Endothelial cell (in vitro differentiated cells): ENCODE measurements at regions not wholly inside any gene's neighbourhood (a gene's known extent, or its start where the extent isn't known, plus 50 kb on each side); places are given as distances from the start of the nearest gene placed in this dataset.

Experiments
- DNase-seq: peaks from one replicate; pipeline ENCODE4 v3.0.0; 2021; ENCODE audit warnings: low spot score
- H3K27ac Mint-ChIP-seq: one replicate; pipeline ENCODE4 v1.8.0; 2021; ENCODE audit warnings: mixed read lengths, inconsistent platforms; ENCODE audit not compliant: unreplicated experiment
- H3K27me3 Mint-ChIP-seq: one replicate; pipeline ENCODE4 v1.8.0; 2021; ENCODE audit warnings: mild to moderate bottlenecking, moderate library complexity, mixed read lengths, inconsistent platforms; ENCODE audit not compliant: unreplicated experiment
- H3K36me3 Mint-ChIP-seq: one replicate; pipeline ENCODE4 v1.8.0; 2021; ENCODE audit warnings: mild to moderate bottlenecking, low read depth, mixed read lengths, inconsistent platforms; ENCODE audit not compliant: unreplicated experiment
- H3K4me1 Mint-ChIP-seq: one replicate; pipeline ENCODE4 v1.8.0; 2021; ENCODE audit warnings: mild to moderate bottlenecking, mixed read lengths, inconsistent platforms; ENCODE audit not compliant: unreplicated experiment
- H3K4me3 Mint-ChIP-seq: one replicate; pipeline ENCODE4 v1.8.0; 2021; ENCODE audit warnings: mild to moderate bottlenecking, mixed read lengths, inconsistent platforms; ENCODE audit not compliant: unreplicated experiment
- H3K9me3 Mint-ChIP-seq: one replicate; pipeline ENCODE4 v1.8.0; 2021; ENCODE audit warnings: mixed read lengths, inconsistent platforms; ENCODE audit not compliant: unreplicated experiment
- TF ChIP-seq, protein P1 (sequence below): fragments of 200-600 bp; sonication (generic); IDR thresholded peaks from one replicate; pipeline ENCODE4 v1.5.0; 2021; ENCODE audit warnings: antibody characterized with exemption; ENCODE audit not compliant: unreplicated experiment

DNA sequence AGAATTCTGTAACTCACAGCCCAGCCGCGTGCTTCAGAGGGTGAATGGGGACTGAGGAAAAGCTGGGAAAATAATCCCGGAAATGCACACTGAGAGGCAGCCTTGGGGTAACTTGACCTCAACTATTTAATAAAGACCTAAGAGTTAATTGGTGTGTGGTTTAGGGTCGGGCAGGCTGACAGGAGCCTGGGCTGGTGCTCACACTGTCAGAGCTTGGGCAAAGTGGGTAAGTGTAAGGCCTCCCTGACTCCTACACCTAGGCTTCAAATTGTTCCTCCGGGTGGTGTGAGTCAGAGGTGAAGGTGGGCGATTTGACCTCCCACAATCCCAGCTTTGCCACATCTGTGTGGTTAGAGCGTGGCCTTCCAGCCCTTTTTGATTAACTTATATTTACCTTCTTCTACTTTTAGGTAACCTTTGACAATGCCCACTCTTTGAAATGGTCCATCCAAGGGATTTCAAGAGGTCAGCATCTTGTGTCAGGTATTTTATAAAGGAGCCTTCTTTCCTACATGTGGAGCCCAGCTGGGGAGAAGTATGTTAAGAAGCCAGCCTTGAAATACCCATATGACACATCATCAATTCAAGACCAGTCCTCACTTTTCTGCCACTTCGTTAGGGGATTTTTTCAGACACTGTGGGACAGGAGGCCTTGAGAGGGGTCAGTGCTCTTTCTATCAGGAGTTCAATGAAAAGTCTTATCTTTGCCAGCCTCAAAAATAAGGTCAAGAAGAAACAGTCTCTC lies 114.2 kb downstream of the NUFIP1 start:
- peaks cover 2% of the 10 kb centered on the region for H3K4me1 Mint-ChIP-seq
- TF ChIP-seq, protein P1, sequence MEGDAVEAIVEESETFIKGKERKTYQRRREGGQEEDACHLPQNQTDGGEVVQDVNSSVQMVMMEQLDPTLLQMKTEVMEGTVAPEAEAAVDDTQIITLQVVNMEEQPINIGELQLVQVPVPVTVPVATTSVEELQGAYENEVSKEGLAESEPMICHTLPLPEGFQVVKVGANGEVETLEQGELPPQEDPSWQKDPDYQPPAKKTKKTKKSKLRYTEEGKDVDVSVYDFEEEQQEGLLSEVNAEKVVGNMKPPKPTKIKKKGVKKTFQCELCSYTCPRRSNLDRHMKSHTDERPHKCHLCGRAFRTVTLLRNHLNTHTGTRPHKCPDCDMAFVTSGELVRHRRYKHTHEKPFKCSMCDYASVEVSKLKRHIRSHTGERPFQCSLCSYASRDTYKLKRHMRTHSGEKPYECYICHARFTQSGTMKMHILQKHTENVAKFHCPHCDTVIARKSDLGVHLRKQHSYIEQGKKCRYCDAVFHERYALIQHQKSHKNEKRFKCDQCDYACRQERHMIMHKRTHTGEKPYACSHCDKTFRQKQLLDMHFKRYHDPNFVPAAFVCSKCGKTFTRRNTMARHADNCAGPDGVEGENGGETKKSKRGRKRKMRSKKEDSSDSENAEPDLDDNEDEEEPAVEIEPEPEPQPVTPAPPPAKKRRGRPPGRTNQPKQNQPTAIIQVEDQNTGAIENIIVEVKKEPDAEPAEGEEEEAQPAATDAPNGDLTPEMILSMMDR: no peak
- H3K27ac Mint-ChIP-seq: no peak overlapping the region
- peaks cover 8% of the 10 kb centered on the region for H3K27me3 Mint-ChIP-seq
- no peak for DNase-seq
- H3K9me3 Mint-ChIP-seq: no peaks in the 10 kb centered on the region
- H3K4me3 Mint-ChIP-seq: no peak overlapping the region
- H3K36me3 Mint-ChIP-seq: peaks cover 9% of the 10 kb centered on the region

DNA sequence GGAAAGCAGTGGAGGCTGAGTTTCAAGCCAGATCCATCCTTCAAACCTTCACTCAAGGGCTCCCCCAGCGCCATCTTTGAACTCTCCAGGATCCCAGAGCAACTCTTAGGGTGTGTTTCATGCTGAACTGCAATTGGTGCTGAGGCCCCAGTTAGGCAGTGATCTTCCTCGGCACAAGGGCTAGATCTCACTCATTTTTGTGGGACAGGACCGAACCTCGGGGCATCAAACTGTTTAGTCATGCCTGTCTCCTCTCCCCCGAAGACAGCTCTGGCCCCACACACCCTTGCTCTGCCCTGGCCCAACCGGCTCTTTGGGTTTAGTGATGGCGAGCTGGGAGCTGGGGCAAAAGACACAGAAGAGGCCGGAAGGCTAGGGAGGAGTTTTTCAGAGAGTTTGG lies 115.1 kb downstream of the NUFIP1 start:
- DNase-seq: no peak
- Mint-ChIP-seq H3K27ac (no peak overlapping the region), H3K4me1 (peaks cover 2% of the 10 kb centered on the region), H3K4me3 (no peak overlapping the region), H3K27me3 (peaks cover 8% of the 10 kb centered on the region), H3K36me3 (peaks cover 9% of the 10 kb centered on the region), H3K9me3 (no peaks in the 10 kb centered on the region)
- TF ChIP-seq, protein P1: no peak

DNA sequence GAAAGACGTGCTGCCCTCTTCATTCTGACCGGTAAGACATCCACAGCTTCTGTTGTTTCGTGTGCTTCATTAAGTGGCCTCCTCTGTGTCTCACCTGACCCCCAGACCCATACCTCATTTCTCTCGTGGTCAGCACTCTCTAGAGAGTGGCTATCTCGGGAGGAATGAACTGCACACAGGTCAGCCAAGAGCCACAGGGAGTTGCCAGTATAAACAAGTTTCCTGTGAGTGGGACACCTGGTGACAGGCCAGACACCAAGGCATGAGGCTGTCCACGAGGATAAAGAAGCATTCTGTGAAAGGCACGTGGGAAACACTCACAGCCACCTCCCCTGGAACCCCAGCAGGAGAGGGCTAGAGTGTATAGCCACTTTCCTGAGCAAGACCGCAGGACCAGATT lies 115.8 kb downstream of the NUFIP1 start:
- Mint-ChIP-seq H3K36me3 (peaks cover 9% of the 10 kb centered on the region), H3K4me1 (peaks cover 5% of the 10 kb centered on the region), H3K4me3 (no peak overlapping the region), H3K9me3 (no peaks in the 10 kb centered on the region), H3K27me3 (peaks cover 8% of the 10 kb centered on the region), H3K27ac (no peak overlapping the region)
- TF ChIP-seq, protein P1: no peak
- DNase-seq: no peak

DNA sequence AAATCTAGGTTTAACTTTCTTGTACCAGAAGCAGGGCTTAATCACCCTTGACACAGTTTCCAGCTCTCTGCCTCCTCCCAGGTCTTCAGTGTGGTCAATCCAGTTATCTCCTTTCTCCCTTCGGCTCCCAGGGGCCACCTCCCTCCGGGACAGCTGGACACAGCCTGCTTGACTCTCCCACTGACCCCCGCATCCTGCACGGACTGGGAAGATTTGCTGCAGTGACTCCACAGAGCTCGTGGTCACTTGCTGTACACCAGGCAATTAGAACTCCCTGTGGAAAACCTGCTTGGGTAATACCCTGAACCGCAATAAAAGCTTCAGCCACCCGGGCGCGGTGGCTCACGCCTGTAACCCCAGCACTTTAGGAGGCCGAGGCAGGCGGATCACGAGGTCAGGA lies 116.5 kb downstream of the NUFIP1 start:
- H3K4me1 Mint-ChIP-seq: peaks cover 5% of the 10 kb centered on the region
- H3K27me3 Mint-ChIP-seq: peaks cover 6% of the 10 kb centered on the region
- no peak overlapping the region for H3K4me3 Mint-ChIP-seq
- no peaks in the 10 kb centered on the region for H3K9me3 Mint-ChIP-seq
- TF ChIP-seq, protein P1: no peak
- DNase-seq: no peak
- peaks cover 6% of the 10 kb centered on the region for H3K36me3 Mint-ChIP-seq
- H3K27ac Mint-ChIP-seq: no peak overlapping the region

DNA sequence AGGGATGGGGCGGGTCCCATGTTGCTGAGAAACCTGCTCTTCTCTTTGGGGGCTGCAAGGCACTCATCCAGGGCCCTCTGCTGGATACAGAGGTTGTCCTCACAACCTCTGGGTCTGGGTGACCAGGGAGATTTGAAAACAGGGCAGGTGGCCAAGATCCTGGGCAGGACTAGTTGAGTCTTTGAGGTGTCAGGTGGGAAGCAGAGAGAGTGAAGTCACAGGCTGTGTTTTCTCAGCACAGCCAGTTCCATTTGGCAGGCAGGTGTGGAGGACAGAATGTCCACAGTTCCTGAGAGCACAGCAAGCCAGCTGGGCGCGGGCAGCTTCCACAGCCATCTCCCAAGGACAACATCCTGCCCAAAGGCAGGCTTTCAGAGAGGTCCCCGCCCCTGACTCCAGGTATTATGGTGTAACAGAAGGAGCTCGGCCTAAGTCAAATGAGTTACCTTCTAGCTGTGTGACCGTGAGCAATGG lies 118.8 kb downstream of the NUFIP1 start:
- DNase-seq: no peak
- H3K27ac Mint-ChIP-seq: no peak overlapping the region
- H3K36me3 Mint-ChIP-seq: no peaks in the 10 kb centered on the region
- H3K4me3 Mint-ChIP-seq: no peak overlapping the region
- H3K9me3 Mint-ChIP-seq: no peaks in the 10 kb centered on the region
- peaks cover 7% of the 10 kb centered on the region for H3K4me1 Mint-ChIP-seq
- peaks cover 8% of the 10 kb centered on the region for H3K27me3 Mint-ChIP-seq
- TF ChIP-seq, protein P1: no peak
